ENCODE measurements at regions not wholly inside any gene's neighbourhood (a gene's known extent, or its start where the extent isn't known, plus 50 kb on each side); places are given as distances from the start of the nearest gene placed in this dataset.

DNA sequence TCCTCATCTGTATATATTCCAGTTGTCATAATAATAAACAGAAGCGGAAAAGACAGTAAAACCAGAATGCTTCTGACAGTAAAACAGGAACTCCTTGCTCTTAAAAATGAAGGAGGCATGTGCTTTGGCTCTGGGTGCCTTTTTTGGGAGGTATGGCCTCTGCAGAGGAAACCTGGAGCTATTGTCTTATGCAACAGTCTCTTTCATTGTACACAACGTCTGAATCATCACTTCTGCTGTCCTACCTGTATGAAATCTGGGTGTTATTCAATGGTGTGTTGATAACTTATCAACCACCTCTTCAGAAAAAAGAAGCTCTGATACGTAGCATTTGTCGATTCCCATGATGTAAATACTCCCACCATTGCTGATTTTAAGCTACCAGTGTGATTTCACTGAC is 64.8 kb downstream of the CDCA7 start:
- DNase-seq, result no peak

DNA sequence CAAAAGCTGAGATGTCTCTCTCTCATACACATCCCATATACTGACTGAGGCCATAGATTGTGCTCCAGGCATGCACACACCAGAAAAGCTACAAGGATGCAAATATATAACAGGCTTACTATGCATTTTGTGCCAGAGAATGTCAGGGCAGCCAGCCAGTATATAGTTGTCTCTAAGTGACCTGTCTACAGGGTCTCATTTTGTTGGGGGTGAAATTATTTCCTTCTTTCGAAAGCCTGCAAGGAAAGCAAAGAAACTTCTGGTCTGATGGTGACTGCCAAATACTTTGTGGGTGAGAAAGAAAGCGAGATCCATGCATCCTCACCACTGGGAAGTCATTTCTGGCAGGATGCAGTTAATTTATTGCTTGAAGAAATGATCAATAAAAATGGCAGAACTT is 70.2 kb downstream of the CDCA7 start:
- DNase-seq, result no peak

DNA sequence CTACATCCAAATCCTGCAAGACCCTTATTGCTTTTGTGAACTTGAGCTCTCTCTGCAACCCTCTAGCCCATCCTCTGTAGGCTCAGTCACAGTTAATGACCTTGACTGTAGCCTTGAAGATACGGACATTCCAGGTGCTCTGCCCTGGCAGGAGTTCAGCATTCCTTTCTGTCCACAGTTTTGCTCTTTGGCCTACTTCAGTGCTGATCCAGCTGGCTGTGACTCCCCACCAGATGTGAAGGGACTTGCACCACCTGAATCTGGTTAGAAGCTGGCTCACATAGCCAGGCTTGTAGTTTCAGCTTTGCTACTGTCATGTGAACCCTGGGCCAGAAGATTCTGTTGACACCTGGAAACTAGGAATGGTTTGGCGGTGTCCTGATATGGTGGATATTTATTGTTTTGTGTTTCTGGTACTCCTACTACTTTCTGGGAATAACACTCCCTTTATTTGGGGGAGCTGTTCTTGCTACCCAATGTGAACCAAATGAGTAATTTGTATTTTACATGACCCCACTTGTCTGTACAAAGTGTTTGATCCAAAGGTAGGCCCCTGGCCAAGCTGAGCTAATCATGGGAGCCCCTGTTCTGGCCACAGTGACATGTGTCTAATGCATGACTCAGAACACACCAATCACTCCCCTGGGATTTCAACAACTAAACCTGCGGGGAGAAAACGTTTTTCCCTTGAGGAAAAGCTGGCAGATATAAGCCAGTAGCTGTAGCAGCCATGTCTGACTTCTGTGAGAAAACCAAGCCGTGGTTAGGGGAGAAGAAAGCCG is 73.4 kb downstream of the CDCA7 start:
- no peak for DNase-seq

DNA sequence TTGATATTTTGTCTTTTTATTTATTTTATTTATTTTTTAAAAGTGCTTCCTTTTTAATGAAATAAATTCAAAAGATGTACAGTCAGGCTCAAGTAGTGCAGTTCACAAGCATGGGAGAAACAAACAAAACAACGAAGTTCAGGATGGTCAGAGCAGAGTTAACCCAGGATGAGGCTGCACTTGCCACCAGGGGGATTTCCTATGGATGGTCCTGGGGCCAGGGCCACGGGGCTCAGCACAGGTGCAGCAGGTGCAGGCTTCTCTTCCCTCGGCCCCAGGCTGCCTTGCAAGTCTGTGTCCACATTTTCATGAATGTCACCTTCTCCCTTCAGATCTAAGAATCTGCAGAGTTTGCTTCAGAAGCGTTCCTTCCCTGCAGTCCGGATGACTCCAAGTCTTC is 76.5 kb downstream of the CDCA7 start:
- no peak for DNase-seq

DNA sequence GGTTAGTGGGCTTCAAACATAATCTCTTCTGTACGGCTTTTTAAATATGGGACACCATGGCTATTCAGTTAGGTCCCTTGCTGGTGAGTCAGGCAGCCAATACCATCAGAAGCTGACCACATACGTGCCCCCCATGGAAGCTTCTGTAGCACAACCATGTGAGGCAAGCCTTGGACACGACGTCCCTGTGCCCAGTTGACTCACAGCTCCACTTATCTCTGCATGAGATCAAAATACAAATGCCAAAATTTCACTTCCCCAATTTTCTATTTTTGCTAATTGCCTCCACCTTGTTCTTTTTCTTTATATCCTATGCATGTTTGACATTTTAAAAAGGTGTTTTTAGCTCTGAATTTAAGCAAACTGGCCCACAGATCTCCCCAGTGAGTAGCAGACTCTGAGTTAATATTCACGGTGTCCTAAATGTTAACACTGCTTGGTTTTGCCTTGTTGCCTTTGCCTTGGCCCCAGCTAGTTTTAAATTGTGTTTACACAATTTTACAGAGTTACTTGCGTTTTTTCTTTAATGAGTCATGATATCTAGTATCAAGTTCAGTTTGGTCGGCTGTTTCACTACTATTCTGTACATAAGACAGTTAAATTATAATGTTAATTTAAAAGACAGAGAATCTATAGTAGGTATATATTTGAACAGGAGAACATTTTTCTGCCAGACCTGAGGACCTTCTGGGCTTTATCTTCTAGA is 77.5 kb downstream of the CDCA7 start:
- no peak for DNase-seq

DNA sequence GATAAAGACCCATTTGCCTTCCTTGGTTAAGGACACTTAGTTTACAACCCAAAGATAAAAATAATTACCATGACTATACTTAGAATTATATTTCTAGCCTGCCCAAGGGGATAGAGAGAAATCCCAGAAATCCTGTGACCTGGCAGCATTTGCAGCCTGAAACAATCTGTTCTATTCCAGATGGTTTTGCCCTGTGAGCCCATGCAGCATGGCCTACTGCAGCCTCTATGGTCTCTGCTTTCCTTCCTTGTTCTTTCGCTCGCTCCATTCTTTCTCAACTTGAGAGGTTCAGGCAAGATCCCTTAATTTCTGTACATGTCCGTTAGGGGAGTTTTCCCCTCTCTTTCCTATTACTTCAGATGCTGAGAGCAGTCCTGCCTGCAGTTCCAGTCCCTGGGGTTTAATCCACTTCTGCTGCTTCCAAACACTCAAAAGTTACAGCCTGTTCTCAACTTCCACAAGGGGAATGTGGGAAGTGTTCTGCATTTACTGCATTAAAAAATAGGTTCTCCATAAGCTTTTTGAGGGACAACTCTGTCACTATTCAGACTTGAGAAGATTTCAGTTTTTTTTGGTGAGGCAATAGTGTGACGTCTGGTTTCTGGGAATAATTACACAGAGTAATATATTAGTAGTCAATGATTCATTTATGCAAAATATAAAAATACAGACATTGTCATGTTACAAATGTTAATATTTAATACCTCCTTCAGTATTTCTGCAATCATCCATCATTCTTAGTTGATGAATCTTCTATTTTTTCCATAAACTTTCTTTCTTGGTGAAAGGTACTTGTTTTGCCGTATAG is 80.3 kb downstream of the CDCA7 start:
- DNase-seq, result no peak

DNA sequence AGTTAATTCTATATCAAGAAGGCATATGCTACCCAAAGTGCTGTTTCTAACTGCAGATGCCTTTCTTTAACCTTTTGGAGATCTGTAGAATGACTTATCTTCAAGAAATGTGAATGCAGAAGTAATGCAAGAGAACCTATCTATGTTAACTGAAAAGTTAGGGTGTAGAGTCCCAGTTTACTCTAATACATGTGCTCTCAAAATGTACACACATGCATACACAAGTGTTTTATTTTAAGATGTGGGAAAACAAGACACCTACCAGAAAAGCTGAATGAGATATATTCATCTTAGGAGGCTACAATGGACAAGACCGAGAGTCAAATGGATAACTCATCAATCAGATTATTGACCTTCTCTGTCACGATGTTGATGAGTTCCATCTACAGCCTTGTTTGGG is 80.9 kb downstream of the CDCA7 start:
- DNase-seq, result no peak

DNA sequence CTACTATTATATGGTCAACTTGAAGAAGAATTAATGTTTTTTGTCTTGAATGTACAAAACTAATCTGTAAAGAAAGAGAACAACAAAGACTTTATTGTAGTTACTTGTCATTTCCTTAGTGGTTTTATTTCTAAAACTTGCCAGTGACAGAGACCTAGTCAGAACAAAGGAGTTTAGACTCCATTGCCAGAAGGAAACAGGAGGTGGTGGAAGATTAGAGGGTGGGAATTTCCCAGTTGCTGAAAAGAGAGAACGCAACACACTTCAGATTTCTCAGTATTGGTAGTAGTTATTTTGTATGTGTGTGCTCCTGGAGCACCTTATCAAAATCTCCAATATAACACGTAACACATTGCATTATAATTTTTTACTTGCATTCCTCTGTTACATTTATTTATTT is 81.4 kb downstream of the CDCA7 start:
- no peak for DNase-seq

DNA sequence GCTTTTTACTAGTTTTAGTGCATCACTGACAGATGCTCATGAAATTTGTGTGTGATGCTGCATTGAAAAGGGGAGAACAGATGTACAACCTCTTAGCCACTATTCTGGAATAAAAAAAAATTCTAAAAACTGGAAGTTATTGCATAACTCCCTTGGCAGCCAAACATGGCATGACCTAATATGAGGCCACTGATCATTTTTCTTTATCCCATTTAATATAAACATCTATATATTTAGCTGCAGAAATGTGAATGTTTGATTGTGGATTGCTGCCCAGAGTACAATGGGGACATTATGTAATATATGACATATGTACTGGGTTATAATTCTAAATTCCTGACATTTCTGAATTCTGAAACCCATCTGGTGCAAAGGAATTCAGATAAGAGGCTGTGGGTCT is 86.5 kb downstream of the CDCA7 start:
- DNase-seq, result no peak

DNA sequence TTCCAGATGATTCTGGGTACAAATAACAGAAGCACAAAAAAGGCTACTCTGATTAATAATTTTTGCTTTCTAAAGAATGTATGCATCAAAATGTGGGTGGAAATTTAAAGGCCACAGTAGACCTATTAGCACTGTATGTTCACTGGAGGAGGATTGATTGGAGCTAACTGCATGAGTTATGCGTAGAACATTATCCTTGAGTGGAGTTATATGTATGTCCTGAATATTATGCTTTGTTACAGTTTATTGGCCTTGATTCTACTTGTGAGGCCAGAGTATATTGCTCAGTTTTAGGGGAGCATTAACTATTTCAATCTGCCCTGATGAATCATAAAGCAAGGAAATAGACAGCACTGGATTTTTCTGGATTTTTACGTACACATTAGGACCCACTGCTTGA is 87.9 kb downstream of the CDCA7 start:
- no peak for DNase-seq

DNA sequence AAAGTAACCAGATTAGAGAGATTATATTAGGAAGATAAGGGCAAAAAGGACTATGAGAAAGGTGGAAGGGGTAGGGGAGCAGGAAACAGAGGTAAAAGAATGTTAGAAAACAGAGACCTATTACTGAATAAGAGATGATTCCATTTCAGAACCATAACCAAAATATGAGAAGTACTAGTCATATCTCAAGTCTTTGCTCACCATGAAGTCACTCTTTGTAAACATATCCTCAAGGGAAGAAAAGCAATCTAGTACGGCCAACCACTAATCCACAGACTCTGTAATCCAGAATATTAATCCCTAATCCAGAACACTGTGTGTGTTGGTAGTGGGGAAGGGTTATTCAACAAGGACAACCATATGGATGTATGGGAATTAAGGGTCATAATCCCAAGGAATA is 92.0 kb downstream of the CDCA7 start:
- DNase-seq, result no peak

DNA sequence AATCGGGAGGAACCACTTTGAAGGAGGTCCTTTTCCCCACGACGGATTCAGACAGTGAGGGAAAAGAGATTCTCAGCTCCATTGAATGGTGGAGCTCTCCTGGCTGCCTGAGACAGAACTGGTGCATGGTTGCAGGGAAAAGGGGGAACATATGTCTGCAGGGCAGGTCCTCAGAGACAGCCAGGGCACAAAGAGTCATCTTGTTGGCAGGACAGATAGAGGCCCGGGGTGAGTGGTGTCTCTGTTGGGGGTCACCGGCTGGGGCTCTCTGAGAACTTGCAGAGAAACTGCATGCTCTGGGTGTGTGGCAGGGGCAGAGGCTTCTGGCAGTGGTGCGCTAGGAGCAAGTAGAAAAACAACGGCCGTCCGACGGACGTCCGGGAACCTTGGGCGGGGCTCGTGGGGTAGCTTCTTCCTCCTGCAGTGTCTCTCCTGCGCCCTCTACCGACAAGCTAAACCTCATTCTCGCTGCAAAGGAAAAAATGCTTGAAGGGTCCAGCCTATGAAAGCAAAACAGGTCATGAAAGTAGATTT is 94.3 kb downstream of the CDCA7 start:
- DNase-seq, result peak; percentile 43 to 47

DNA sequence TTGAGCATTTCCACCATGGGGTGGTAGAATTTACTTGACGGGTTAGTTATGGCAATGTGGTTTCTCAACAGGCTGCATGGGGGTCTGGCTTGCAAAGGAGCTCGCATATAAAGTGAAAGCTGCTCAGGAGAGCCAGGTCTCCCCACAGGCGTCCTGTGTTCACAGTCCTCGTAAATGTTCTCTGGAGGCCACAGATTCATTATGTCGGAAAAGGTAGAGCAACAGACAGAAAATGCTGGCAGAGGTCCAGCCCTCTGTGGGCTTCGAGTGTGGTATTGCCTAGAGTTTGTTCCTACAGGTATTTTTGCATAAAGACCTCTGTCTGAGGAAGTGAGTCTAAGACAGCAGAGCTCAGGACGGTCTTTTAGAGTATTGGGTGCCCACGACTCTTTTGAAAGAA is 96.4 kb downstream of the CDCA7 start:
- DNase-seq, result peak; percentile 3

DNA sequence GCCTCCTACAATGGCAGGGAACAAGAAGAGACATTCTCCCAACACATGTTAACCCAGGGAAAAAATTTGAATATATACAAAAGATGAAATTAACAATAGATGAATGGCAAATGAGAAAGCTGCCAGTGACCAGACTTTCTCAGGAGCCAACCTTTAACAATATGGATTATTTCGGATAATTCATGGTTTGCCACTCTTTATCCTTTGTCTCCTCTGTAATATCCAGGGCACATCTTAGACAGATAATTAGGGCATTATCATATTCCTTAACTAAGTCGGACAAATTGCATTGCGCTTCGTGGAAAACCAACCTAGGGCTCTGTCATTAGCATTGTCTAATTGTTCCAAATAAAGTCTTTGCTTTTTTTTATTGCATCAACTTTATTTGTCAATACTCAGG is 97.3 kb downstream of the CDCA7 start:
- no peak for DNase-seq

DNA sequence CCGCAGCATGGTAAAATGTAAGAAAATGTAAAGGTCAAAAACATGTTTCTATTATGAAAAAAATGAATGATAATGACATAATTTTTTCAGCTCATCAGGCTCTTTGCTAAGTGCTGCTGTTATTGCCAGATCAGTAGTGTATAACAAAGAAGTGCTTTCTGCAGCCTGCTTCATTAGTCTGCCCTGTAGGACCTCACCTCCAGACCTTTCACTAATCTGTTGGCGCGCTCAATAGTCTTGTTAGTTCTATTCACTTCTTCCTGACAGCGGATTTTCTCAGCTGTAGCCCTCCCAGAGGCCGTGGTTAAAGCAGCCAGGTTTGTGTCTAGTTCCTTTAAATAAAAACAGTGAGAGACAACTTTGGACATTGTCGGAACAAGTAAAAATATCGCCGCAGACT is 97.7 kb downstream of the CDCA7 start:
- DNase-seq, result no peak

DNA sequence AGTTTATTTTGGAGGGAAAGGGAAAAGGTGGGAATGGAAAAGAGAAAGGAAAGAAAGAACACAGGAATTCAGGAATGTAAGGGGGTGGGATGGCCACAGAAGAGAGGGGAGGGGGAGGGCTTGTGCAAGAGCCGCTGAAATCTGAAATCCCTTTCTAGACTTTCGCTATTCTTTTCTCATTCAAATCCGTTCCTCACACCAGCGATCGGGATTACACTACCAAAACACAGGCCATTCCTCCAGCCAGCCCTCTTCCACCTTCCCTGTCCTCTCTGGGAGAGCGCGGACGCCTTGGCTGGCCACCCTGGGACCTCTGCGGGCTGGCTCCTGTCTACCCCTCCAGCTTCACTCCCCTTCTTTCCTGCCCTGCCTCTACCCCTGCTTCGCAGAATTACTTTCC is 102.3 kb downstream of the CDCA7 start:
- DNase-seq, result no peak

DNA sequence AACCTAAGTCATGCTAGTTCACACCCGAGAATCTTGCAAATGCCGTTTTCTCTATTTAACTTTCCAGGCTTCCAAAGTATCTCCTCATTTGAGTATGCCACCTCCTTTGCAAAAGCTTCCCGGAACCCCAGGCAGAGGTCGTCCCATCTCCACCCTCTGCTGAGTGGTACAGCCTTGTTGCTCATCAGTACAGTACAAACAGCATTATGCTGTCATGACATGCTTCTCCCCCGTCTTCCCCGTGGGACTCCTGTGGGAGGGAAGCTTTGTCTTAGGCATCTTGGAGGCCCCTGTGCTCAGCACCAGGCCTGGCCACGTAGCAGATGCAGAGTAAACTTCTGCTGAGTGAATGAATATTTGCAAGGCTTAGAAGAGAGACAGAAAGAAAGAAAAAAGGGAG is 102.7 kb downstream of the CDCA7 start:
- DNase-seq, result no peak

DNA sequence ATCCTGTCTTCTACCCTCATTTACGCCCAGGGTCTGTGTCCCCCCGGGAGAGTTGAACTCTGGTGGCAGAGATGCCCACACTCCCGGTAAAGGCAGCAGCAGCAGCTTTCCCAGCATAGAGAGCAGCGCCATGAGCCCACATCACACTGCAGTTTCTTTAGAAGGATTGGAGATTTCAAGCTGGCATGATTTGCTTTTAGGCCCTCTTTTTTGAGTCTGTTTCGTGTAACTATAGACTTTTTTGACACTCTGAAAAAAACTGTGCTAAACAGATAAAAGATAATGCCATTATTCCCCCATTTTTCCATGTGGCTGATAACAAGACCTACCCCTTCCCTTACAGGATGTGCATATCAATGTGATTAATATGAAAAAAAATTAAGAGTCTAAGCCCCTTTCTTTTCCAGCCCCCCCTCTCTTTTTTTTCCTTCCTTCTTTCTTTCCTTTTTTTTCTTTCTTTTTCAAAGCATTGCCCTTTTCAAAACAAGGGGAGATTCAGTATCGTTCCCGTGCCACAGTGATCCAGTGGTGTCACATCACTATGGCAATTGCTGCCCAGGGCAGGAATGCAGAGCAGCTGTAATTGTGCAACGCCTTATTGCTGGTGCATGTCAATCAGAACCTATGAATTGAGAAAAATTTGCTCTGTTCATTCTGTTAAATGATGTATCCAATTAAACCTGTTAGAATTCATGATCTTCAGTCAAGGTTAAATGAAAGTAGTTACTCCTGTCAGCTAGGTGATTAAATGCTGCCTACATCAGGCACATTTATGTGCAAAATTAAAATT is 104.5 kb downstream of the CDCA7 start:
- DNase-seq, result no peak

DNA sequence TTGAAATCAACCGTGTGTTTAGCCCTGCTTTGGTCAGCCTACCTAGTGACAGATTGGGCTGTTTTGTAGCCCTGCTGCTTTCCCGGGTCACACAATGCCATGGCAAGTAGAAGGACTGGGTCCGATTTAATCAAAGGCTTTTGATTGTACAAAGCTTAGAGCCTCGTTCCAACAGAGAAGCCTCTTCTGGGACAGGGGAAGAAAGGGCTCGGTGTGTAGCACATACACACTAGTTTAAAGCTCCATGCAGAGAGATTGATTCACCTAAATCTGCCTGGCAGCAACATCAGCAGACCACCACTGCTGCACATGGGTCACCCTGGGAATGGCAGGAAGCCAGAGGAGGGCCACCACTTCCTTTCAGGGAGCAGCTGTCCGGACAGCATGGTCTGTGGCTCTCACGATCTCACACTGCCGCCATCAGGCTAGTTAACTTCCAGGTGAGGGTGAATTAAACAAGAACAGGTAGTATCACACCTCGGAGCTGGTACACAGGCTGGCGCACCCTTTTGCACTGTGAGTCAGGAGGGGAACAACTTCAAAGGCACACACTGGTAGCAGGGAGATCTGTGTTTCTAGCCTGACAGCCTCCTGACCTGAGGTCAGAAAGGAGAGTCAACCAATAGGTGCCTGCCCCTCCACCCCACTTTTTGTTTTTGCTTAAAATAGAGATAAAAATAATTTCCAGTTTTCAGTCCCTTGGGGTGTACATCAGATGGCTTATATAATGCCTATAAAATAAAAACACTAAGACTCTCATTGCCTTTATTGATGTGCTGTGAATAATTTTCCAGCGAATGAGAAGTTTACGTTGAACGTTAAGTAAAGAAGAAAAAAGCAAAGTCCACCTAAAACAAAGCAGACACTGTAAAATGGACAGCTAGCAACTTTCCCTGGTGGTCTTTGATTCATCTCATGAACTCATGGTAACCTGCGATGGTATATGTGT is 108.5 kb downstream of the CDCA7 start:
- no peak for DNase-seq

DNA sequence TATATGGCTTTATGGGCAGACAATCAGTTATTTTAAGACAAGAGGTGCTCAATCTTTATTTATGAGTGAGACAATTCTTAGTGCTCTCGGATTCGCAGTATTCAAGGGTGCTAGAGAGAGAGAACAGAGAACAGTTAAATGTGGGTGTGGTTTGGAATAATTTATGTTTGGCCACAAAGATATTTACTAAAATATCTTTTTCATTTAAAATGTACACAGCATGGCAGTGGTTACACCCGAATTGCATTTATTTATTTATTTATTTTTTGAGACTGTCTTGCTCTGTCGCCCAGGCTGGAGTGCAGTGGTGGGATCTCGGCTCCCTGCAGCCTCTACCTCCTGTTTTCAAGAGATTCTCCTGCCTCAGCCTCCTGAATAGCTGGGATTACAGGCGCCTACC is 109.2 kb downstream of the CDCA7 start:
- no peak for DNase-seq

DNA sequence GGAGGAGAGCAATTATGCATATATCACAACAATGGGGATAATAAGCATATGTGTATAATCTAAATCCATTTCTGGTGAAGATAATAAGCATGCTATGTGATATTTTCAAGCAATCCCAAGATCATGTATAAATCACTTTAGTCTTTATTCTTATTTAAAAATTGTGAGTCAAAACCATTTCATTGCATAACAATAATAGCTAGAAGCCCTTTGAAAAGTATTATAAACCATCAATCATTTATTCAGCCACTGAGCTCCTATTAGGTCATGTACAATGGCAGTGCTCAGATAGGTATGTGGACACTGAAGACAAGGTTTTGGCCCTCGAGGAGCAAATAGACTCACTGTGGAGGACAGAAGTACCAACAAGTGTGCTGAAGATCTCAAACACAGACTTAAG is 113.1 kb downstream of the CDCA7 start:
- no peak for DNase-seq
